ENCODE measurements at regions not wholly inside any gene's neighbourhood (a gene's known extent, or its start where the extent isn't known, plus 50 kb on each side); places are given as distances from the start of the nearest gene placed in this dataset.

GRCh38 chr7:81419731-81420130 is 350.1 kb downstream of the HGF start:
- Histone ChIP-seq H3K27me3 (ENCODE audit: control insufficient read depth in 1 of 2, insufficient read depth in 2 of 2, low read length in 2 of 2) (no peaks in the 10 kb centered on the region), H3K9me3 (ENCODE audit: control insufficient read depth in 1 of 2, insufficient read depth in 1 of 2, low read length in 2 of 2) (no peaks in the 10 kb centered on the region), H3K4me3 (ENCODE audit: low read length) (no peak overlapping the region), H3K27ac (ENCODE audit: low read depth in 1 of 2, low read length in 2 of 2) (no peak overlapping the region), H3K4me1 (ENCODE audit: insufficient read depth, low read length) (no peaks in the 10 kb centered on the region), H3K36me3 (ENCODE audit: insufficient read depth, low read length) (no peaks in the 10 kb centered on the region)
- no peak for TF ChIP-seq CTCF (IDR thresholded peaks at IDR 0.05)
- H3K4me1 Mint-ChIP-seq (ENCODE audit: low read depth): no peaks in the 10 kb centered on the region
- no peaks in the 10 kb centered on the region for H3K27me3 Mint-ChIP-seq
- no peaks in the 10 kb centered on the region for H3K9me3 Mint-ChIP-seq
- intact Hi-C loops (cut with DNase I, micrococcal nuclease): no loop called here
- ChIA-PET CTCF (no interaction called here), POLR2A (no interaction called here)
- no peak for ATAC-seq (ENCODE audit: poor library complexity)
- H3K36me3 Mint-ChIP-seq (ENCODE audit: low read depth): no peaks in the 10 kb centered on the region
- H3K4me3 Mint-ChIP-seq: no peak overlapping the region
- H3K27ac Mint-ChIP-seq: no peak overlapping the region
- no peak for DNase-seq

DNA sequence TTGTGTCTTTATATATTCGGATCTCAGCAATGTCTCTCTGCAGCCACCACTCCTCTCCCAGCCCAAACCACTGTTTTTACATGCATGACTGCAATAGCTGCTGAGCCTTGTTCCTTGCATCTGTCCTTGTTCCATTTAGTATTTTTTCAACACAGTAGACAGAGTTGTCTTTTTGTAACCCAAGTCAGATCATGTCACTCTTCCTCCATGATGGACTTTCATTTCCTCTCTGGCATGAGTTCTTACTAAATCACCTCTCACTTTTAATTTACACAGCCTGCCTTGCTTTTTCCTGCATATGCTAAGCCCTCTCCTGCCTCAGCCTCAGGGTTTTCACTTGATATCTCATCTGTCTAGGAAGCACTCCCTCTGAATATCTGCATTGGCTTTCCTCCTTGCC is 353.2 kb downstream of the HGF start:
- no peaks in the 10 kb centered on the region for H3K36me3 Mint-ChIP-seq (ENCODE audit: low read depth)
- ATAC-seq (ENCODE audit: poor library complexity) (no peak), DNase-seq (no peak)

DNA sequence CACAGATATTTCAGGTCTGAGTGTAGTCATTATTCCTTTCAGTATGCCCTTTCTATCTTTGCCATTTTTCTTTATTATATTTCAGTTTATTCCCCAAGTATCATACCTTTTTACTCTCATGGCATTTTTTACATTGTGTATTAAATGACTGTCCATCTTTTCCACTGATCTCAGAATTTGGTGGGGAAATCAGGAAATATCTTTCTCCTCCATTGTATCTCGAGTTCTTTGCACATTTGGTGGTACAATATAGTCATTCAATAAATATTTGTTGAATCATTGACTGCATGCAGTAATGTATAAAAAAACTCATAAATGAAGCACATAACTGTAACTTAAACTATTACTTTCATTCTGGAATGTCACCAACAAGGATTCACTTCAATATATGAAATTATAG is 354.7 kb downstream of the HGF start:
- H3K27me3 Mint-ChIP-seq: no peaks in the 10 kb centered on the region
- H3K27ac Mint-ChIP-seq: no peak overlapping the region
- H3K4me3 Mint-ChIP-seq: no peak overlapping the region
- no peak for ATAC-seq (ENCODE audit: poor library complexity)
- H3K36me3 ChIP-seq (ENCODE audit: insufficient read depth, low read length): no peaks in the 10 kb centered on the region
- H3K27ac ChIP-seq (ENCODE audit: low read depth in 1 of 2, low read length in 2 of 2): no peak overlapping the region
- no peaks in the 10 kb centered on the region for H3K27me3 ChIP-seq (ENCODE audit: control insufficient read depth in 1 of 2, insufficient read depth in 2 of 2, low read length in 2 of 2)
- CTCF ChIA-PET: no interaction called here
- no peaks in the 10 kb centered on the region for H3K4me1 Mint-ChIP-seq (ENCODE audit: low read depth)
- no peaks in the 10 kb centered on the region for H3K9me3 ChIP-seq (ENCODE audit: control insufficient read depth in 1 of 2, insufficient read depth in 1 of 2, low read length in 2 of 2)
- intact Hi-C loops (cut with DNase I, micrococcal nuclease): no loop called here
- H3K4me3 ChIP-seq (ENCODE audit: low read length): no peak overlapping the region
- H3K4me1 ChIP-seq (ENCODE audit: insufficient read depth, low read length): no peaks in the 10 kb centered on the region
- POLR2A ChIA-PET: no interaction called here
- no peaks in the 10 kb centered on the region for H3K9me3 Mint-ChIP-seq
- no peak for TF ChIP-seq CTCF (IDR thresholded peaks at IDR 0.05)
- no peak for DNase-seq
- no peaks in the 10 kb centered on the region for H3K36me3 Mint-ChIP-seq (ENCODE audit: low read depth)

More for the DNA sequence above, 353.2 kb downstream of the HGF start:
- no peak for TF ChIP-seq CTCF (IDR thresholded peaks at IDR 0.05)
- no peak overlapping the region for H3K4me3 ChIP-seq (ENCODE audit: low read length)
- intact Hi-C loops (cut with DNase I, micrococcal nuclease): no loop called here
- Mint-ChIP-seq H3K27me3 (no peaks in the 10 kb centered on the region), H3K4me1 (ENCODE audit: low read depth) (no peaks in the 10 kb centered on the region), H3K27ac (no peak overlapping the region), H3K4me3 (no peak overlapping the region), H3K9me3 (no peaks in the 10 kb centered on the region)
- no peak overlapping the region for H3K27ac ChIP-seq (ENCODE audit: low read depth in 1 of 2, low read length in 2 of 2)
- no peaks in the 10 kb centered on the region for H3K36me3 ChIP-seq (ENCODE audit: insufficient read depth, low read length)
- H3K9me3 ChIP-seq (ENCODE audit: control insufficient read depth in 1 of 2, insufficient read depth in 1 of 2, low read length in 2 of 2): no peaks in the 10 kb centered on the region
- no peaks in the 10 kb centered on the region for H3K4me1 ChIP-seq (ENCODE audit: insufficient read depth, low read length)
- no peaks in the 10 kb centered on the region for H3K27me3 ChIP-seq (ENCODE audit: control insufficient read depth in 1 of 2, insufficient read depth in 2 of 2, low read length in 2 of 2)
- ChIA-PET POLR2A (no interaction called here), CTCF (no interaction called here)
